Breast epithelium (tissue), 4 donors: ENCODE measurements at regions not wholly inside any gene's neighbourhood (a gene's known extent, or its start where the extent isn't known, plus 50 kb on each side); places are given as distances from the start of the nearest gene placed in this dataset.

ENCODE experiments used
- DNase-seq, 2 donors: peaks; one replicate each; pipeline ENCODE4 v3.0.0-alpha.2; 2019; ENCODE audit warnings: low spot score in 2 of 2
- H3K27ac ChIP-seq, 2 donors: fragments of 200-600 bp; sonication (generic) in 1 of 2; one replicate each; pipeline ENCODE4 v1.5.1; 2016 to 2019; ENCODE audit warnings: mild to moderate bottlenecking in 1 of 2
- H3K27me3 ChIP-seq, 2 donors: fragments of 200-600 bp; sonication (generic) in 1 of 2; one replicate each; pipeline versions ENCODE4 v1.5.1 to v1.6.0; 2017 to 2019; ENCODE audit warnings: control low read depth in 1 of 2, mild to moderate bottlenecking in 1 of 2
- H3K36me3 ChIP-seq: fragments of 200-600 bp; one replicate; pipeline ENCODE4 v1.5.1; 2019
- H3K4me1 ChIP-seq, 2 donors: fragments of 200-600 bp; sonication (generic); one replicate each; pipeline ENCODE4 v1.5.1; 2016 to 2019; ENCODE audit warnings: control low read depth in 1 of 2
- H3K4me3 ChIP-seq, 3 donors: fragments of 200-600 bp; sonication (generic); 1 replicate in 2 of 3; 2 replicates in 1 of 3; pipeline ENCODE4 v1.5.1; 2016 to 2019; ENCODE audit warnings: mild to moderate bottlenecking in 3 of 3, moderate library complexity in 2 of 3
- H3K9me3 ChIP-seq, 2 donors: fragments of 200-600 bp; sonication (generic) in 1 of 2; one replicate each; pipeline ENCODE4 v1.5.1; 2016 to 2019; ENCODE audit warnings: control low read depth in 1 of 2
- POLR2A ChIP-seq: fragments of 450-650 bp; IDR thresholded peaks from one replicate; pipeline ENCODE4 v1.6.1; 2016; ENCODE audit warnings: antibody characterized with exemption, mild to moderate bottlenecking, moderate library complexity
- POLR2AphosphoS5 ChIP-seq, 3 donors: sonication (generic); formaldehyde crosslinking; IDR thresholded peaks; one replicate each; pipeline ENCODE4 v1.6.1; 2017; ENCODE audit warnings: antibody characterized with exemption in 3 of 3
- intact Hi-C: fragments of 100-400 bp; cut with DNase I; formaldehyde crosslinking; loops from one replicate; pipeline ENCODE4 v1.15.1; 2023; ENCODE audit warnings: low total_unique reads
- TF ChIP-seq, protein P1 (sequence below), 3 donors: fragments of 450-650 bp; IDR thresholded peaks; one replicate each; pipeline ENCODE4 v1.5.1; 2016 to 2017; ENCODE audit warnings: antibody characterized with exemption in 3 of 3, mild to moderate bottlenecking in 3 of 3, moderate library complexity in 3 of 3

DNA sequence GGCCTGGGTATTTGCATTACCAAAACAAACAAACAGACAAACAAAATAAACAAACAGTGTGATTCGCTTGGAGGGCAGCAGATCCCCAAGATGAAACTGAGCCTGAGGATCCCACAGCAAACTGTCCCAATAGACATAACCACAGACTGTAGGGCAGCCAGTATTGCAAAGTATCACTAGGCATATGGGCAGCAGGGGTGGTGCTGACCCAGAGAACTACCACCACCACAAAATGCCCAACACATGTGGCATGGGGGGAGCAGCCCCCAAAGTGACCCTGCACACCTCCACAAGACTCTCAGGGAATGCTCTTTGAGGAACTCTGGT, 330.1 kb downstream of the CYRIA start:
- no peak overlapping the region for H3K4me3 ChIP-seq
- intact Hi-C loops: no loop called here
- H3K4me1 ChIP-seq: no peaks in the 10 kb centered on the region
- H3K27me3 ChIP-seq: peaks cover 0 to 4% of the 10 kb centered on the region in 2 donors
- H3K9me3 ChIP-seq: peaks cover 0 to 8% of the 10 kb centered on the region in 2 donors
- no peak for TF ChIP-seq POLR2A
- no peak for TF ChIP-seq POLR2AphosphoS5 (IDR thresholded peaks at IDR 0.05)
- TF ChIP-seq, protein P1, sequence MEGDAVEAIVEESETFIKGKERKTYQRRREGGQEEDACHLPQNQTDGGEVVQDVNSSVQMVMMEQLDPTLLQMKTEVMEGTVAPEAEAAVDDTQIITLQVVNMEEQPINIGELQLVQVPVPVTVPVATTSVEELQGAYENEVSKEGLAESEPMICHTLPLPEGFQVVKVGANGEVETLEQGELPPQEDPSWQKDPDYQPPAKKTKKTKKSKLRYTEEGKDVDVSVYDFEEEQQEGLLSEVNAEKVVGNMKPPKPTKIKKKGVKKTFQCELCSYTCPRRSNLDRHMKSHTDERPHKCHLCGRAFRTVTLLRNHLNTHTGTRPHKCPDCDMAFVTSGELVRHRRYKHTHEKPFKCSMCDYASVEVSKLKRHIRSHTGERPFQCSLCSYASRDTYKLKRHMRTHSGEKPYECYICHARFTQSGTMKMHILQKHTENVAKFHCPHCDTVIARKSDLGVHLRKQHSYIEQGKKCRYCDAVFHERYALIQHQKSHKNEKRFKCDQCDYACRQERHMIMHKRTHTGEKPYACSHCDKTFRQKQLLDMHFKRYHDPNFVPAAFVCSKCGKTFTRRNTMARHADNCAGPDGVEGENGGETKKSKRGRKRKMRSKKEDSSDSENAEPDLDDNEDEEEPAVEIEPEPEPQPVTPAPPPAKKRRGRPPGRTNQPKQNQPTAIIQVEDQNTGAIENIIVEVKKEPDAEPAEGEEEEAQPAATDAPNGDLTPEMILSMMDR (IDR thresholded peaks at IDR 0.05): no peak
- H3K36me3 ChIP-seq: no peaks in the 10 kb centered on the region
- no peak for DNase-seq
- H3K27ac ChIP-seq: no peak overlapping the region

DNA sequence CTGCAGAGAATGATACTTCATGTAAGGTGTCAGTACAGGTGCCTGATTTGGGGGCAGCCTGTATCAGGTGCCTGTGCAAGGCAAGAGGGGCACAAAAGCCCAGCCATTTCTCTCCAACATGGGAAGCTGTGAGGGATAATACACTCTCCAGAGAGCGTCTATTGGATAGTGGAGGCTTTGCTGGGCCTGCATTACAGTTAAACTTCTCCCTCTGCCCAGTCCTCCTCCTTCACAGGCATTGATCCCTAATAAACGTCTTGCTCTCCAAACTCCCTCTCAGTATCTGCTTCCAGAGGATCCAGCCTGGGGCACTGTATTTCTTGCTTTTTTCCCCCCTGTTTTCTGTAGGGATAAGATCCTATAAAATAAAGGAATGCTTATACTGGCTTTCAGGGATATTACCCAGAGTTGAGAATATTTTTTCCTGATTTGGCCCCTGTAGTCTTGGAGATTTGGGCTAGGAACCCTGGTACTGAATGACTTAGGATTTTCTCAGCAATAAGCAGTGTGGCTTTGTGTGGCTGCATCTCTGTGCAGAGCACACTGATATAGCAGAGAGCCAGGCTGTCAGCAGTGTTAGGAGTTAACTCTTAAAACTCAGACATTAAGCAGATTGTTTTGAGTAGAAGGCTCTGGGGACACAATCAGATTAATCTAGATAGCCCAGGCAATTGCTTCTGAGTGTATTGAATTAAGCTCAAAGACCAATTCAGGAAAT, 330.6 kb downstream of the CYRIA start:
- Histone ChIP-seq H3K27me3 (peaks cover 0 to 4% of the 10 kb centered on the region in 2 donors), H3K4me1 (no peaks in the 10 kb centered on the region), H3K36me3 (no peaks in the 10 kb centered on the region), H3K9me3 (peaks cover 0 to 8% of the 10 kb centered on the region in 2 donors), H3K4me3 (no peak overlapping the region), H3K27ac (no peak overlapping the region)
- intact Hi-C loops: no loop called here
- TF ChIP-seq, protein P1 (IDR thresholded peaks at IDR 0.05): no peak
- TF ChIP-seq POLR2A: no peak
- no peak for DNase-seq

DNA sequence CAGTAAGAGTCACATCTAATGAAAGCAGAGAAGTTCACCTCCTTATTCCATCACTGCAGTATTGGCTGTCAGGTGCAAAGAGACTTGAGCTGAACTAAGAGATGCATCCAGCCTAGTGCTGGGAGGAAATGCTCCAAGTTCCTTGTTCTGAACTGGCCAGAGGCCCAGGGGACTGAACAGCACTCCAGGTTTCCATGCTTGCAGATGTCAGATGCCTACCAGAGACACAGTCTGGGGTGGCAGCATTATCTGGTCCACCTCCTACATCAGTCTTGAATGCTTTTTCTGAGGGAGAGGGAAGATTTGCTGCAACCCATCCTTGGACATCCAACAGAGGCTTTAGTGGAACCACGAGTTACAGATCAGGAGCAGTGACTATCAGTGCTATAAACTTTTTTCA, 331.3 kb downstream of the CYRIA start:
- DNase-seq: no peak
- no peak overlapping the region for H3K4me3 ChIP-seq
- peaks cover 0 to 8% of the 10 kb centered on the region in 2 donors for H3K9me3 ChIP-seq
- intact Hi-C loops: no loop called here
- no peaks in the 10 kb centered on the region for H3K36me3 ChIP-seq
- H3K27ac ChIP-seq: no peak overlapping the region
- H3K27me3 ChIP-seq: peaks cover 0 to 4% of the 10 kb centered on the region in 2 donors
- H3K4me1 ChIP-seq: no peaks in the 10 kb centered on the region
- TF ChIP-seq, protein P1 (IDR thresholded peaks at IDR 0.05): no peak
- no peak for TF ChIP-seq POLR2AphosphoS5 (IDR thresholded peaks at IDR 0.05)
- TF ChIP-seq POLR2A: no peak

DNA sequence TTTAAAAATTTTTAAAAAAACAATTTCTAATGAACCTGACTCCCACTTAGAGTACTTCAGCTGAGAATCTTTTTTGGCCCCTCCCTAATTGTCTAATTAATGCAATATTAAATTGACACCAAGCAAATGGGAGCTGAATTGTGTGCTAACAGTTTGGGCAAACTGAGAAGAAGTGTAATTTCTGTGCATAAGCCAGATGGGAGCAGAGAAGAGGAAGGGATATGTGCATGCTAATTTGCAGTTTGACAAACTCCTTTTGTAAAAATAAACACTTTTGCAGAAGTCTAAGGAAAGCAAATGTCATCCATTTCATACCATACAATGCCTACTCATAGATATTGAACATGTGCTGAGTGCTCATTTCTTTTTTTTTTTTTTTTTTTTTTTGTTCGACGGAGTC, 332.0 kb downstream of the CYRIA start:
- Histone ChIP-seq H3K4me3 (no peak overlapping the region), H3K27ac (no peak overlapping the region), H3K9me3 (peaks cover 0 to under 1% of the 10 kb centered on the region in 2 donors), H3K36me3 (no peaks in the 10 kb centered on the region), H3K27me3 (peaks cover 0 to 4% of the 10 kb centered on the region in 2 donors), H3K4me1 (no peaks in the 10 kb centered on the region)
- TF ChIP-seq POLR2A: no peak
- TF ChIP-seq POLR2AphosphoS5 (IDR thresholded peaks at IDR 0.05): no peak
- TF ChIP-seq, protein P1 (IDR thresholded peaks at IDR 0.05): no peak
- intact Hi-C loops: no loop called here
- DNase-seq: no peak

DNA sequence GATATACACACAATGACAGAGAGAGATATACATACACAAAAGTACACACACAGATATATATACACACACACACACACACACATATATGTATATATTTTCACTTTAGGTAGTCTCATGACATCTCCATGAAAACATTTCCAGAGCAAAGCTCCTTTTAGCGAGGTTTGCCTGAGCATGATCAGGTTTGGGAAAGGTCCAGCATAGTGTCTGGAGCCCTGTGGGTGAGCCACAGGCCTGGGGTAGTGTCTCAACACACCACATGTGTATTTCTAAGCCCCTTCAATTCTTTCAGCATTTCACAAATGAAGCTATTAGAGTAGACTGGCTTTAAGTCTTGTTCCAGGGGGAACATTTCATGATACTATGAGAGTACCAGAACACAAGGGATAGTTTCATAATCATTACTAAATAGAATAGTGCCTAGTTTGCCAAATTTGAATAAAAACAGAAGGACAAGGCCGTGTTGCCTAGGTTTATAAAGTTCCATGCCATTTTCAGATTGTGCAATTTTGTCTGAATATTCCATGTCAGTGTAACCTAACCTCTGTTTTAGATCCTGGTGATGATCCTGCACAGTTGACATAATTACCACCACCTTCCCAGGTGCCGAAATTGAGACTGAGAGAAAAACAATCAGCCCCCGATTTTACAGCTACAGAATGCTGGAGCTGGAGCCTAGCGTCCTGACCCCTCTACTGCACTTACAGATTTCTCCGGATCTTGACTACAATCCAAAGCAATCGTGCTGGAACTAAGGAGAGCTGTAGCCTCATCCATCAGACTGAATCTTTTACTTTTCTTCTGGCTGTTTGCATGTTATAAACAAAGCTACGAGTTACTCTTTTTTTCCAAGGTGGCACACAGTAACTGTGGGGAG, 332.7 kb downstream of the CYRIA start:
- intact Hi-C loops: no loop called here
- H3K27ac ChIP-seq: peak overlapping the region in 1 of 2 donors; percentile 52
- no peak for DNase-seq
- H3K4me1 ChIP-seq: no peaks in the 10 kb centered on the region
- no peaks in the 10 kb centered on the region for H3K9me3 ChIP-seq
- H3K27me3 ChIP-seq: peaks cover 0 to under 1% of the 10 kb centered on the region in 2 donors
- no peak overlapping the region for H3K4me3 ChIP-seq
- H3K36me3 ChIP-seq: no peaks in the 10 kb centered on the region
- no peak for TF ChIP-seq POLR2AphosphoS5 (IDR thresholded peaks at IDR 0.05)
- TF ChIP-seq, protein P1 (IDR thresholded peaks at IDR 0.05): no peak
- no peak for TF ChIP-seq POLR2A
